HCT116 (cell line): ENCODE measurements at regions not wholly inside any gene's neighbourhood (a gene's known extent, or its start where the extent isn't known, plus 50 kb on each side); places are given as distances from the start of the nearest gene placed in this dataset.

ENCODE experiments used
- CTCF ChIP-seq, 3 experiments: fragments of 200-600 bp in 1 of 3; sonication (generic) in 1 of 3; IDR thresholded peaks in 2 of 3; conservative IDR thresholded peaks in 1 of 3; 2 replicates each; pipeline ENCODE4 v1.5.1; 2012 to 2017; ENCODE audit warnings: low read depth in 2 of 3, low read length in 2 of 3, antibody characterized with exemption in 1 of 3, borderline replicate concordance in 1 of 3, control low read depth in 1 of 3, mild to moderate bottlenecking in 1 of 3, mixed read lengths in 1 of 3, mixed run types in 1 of 3, moderate library complexity in 1 of 3; ENCODE audit not compliant: insufficient read depth in 1 of 3
- EZH2phosphoT487 ChIP-seq: fragments of 200-600 bp; IDR thresholded peaks from 2 replicates; pipeline ENCODE4 v1.6.1; 2018; ENCODE audit warnings: antibody characterized with exemption, borderline replicate concordance
- POLR2A ChIP-seq: IDR thresholded peaks from 2 replicates; pipeline ENCODE4 v1.7.0; 2011; ENCODE audit warnings: borderline replicate concordance; ENCODE audit not compliant: insufficient read depth, insufficient read length; ENCODE audit errors: extremely low read depth
- SIN3A ChIP-seq: IDR thresholded peaks from 2 replicates; pipeline ENCODE4 v1.6.1; 2012; ENCODE audit warnings: low read depth

- TF ChIP-seq POLR2A, result no peak
- no peak for TF ChIP-seq CTCF (IDR thresholded peaks at IDR 0.05 in 2 of 3, conservative IDR thresholded peaks at IDR 0.05 in 1 of 3; ENCODE audit: borderline replicate concordance in 1 of 3, insufficient read depth in 1 of 3, low read depth in 2 of 3, low read length in 2 of 3)
- TF ChIP-seq SIN3A, result no peak
- no peak for TF ChIP-seq EZH2phosphoT487
Measured at GRCh38 chr15:99481113-99481950, 84.5 kb upstream of the MEF2A start.
